ENCODE measurements at regions not wholly inside any gene's neighbourhood (a gene's known extent, or its start where the extent isn't known, plus 50 kb on each side); places are given as distances from the start of the nearest gene placed in this dataset.
A peak's percentile ranks its signal among the peaks of the same experiment; 100 is the strongest.

DNA sequence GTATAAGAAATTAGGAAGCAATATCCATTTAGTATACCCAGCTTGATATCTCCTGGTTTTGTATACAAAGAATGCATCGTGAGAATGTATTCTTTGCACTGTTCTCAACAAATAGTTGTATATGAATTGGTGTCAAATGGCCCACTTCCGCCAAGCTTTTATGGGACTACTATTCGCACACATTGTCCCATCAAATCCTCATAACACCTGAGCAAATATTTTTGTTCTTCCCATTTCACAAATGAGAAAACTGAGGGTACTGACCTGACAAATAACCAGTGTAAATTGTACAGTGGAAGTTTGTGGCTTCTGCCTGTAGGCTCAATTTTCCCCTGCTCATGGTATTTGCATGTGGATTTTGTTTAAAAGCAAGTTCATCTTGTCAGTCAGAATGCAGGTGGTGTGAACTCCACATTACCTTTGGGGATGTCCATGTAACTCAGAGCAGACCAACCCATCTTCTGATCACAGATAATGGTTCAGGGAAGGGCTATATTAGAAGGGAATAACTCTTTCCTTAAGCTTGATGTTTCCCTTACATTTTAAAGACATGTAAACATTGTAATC, 51.5 kb upstream of the FAM241A start:
- H3K4me3 Mint-ChIP-seq = no peak overlapping the region
- H3K27me3 Mint-ChIP-seq (ENCODE audit: low read depth) = no peaks in the 10 kb centered on the region
- TF ChIP-seq CTCF (IDR thresholded peaks at IDR 0.05; ENCODE audit: unreplicated experiment in 3 of 3) = no peak
- no peak overlapping the region for H3K27ac Mint-ChIP-seq
- no peaks in the 10 kb centered on the region for H3K4me1 Mint-ChIP-seq
- H3K9me3 Mint-ChIP-seq = peaks cover 4% of the 10 kb centered on the region
- H3K36me3 Mint-ChIP-seq (ENCODE audit: low read depth) = no peaks in the 10 kb centered on the region

DNA sequence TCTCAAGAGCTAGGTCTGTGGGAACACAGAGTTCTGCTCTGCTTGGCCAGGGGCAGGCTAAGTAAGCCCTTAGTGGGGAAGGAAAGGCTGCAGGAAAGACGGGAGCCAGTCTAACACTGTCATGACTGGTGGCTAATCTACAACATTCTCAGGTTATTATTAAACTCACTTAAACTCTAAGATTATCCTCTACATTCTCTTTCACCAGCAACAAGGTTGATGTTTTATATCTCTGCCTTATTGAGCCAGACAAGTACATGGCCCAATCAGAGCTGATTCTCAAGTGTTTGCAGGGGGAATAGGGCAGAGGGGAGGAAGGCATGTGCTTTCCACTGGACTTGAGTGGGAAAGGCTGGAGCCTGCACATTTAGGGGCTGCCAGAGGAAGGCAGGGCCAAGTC, 50.9 kb upstream of the FAM241A start:
- TF ChIP-seq CTCF (IDR thresholded peaks at IDR 0.05; ENCODE audit: unreplicated experiment in 3 of 3) = no peak
- peaks cover 4% of the 10 kb centered on the region for H3K9me3 Mint-ChIP-seq
- peak overlapping the region in 1 of 3 experiments; percentile 38 for H3K27ac Mint-ChIP-seq
- H3K27me3 Mint-ChIP-seq (ENCODE audit: low read depth) = no peaks in the 10 kb centered on the region
- H3K4me3 Mint-ChIP-seq = no peak overlapping the region
- no peaks in the 10 kb centered on the region for H3K36me3 Mint-ChIP-seq (ENCODE audit: low read depth)
- no peaks in the 10 kb centered on the region for H3K4me1 Mint-ChIP-seq
